WTC11 (cell line): ENCODE measurements at regions not wholly inside any gene's neighbourhood (a gene's known extent, or its start where the extent isn't known, plus 50 kb on each side); places are given as distances from the start of the nearest gene placed in this dataset.

Source experiments
- ATAC-seq: fragments of 200-7000 bp; cut with Tn5 transposase; 2 replicates; pipeline ENCODE4 v1.10.0; 2021; ENCODE audit warnings: mild to moderate bottlenecking, moderate library complexity
- CTCF ChIA-PET: fragments of 300-600 bp; sonication (Branson Sonifier 250); formaldehyde crosslinking; loops from one replicate; lab custom pipeline; 2021; ENCODE audit warnings: antibody characterized with exemption; lab: Charles Lee
- POLR2A ChIA-PET: fragments of 350-600 bp; sonication (Branson Sonifier 250); formaldehyde crosslinking; loops from one replicate; lab custom pipeline; 2021; ENCODE audit warnings: antibody characterized with exemption; lab: Charles Lee
- DNase-seq: peaks from one replicate; pipeline ENCODE4 v3.0.0; 2021; ENCODE audit warnings: low spot score
- H3K27ac Mint-ChIP-seq: 2 replicates; pipeline ENCODE4 v1.8.0; 2021; ENCODE audit warnings: mixed read lengths
- H3K27me3 Mint-ChIP-seq: 2 replicates; pipeline ENCODE4 v1.8.0; 2021; ENCODE audit warnings: low read depth, mild to moderate bottlenecking, moderate library complexity, mixed read lengths
- H3K36me3 Mint-ChIP-seq: 2 replicates; pipeline ENCODE4 v1.8.0; 2021; ENCODE audit warnings: mixed read lengths
- H3K4me1 Mint-ChIP-seq: 2 replicates; pipeline ENCODE4 v1.8.0; 2022; ENCODE audit warnings: mixed read lengths
- H3K4me3 Mint-ChIP-seq: 2 replicates; pipeline ENCODE4 v1.8.0; 2021; ENCODE audit warnings: mild to moderate bottlenecking, moderate library complexity, mixed read lengths
- H3K9me3 Mint-ChIP-seq: 2 replicates; pipeline ENCODE4 v1.8.0; 2021; ENCODE audit warnings: mixed read lengths
- ATF2 ChIP-seq: sonication (generic); formaldehyde crosslinking; IDR thresholded peaks from 2 replicates; pipeline ENCODE4 v1.8.1; 2022; ENCODE audit warnings: low read depth, missing genetic modification reagents, borderline replicate concordance
- ATF3 ChIP-seq: sonication (generic); formaldehyde crosslinking; conservative IDR thresholded peaks from 2 replicates; pipeline ENCODE4 v1.8.1; 2022; ENCODE audit warnings: mild to moderate bottlenecking, missing genetic modification reagents
- CREB1 ChIP-seq: sonication (generic); formaldehyde crosslinking; IDR thresholded peaks from 2 replicates; pipeline ENCODE4 v1.8.0; 2023; ENCODE audit warnings: mild to moderate bottlenecking, missing genetic modification reagents
- ETV6 ChIP-seq: sonication (generic); formaldehyde crosslinking; IDR thresholded peaks from 2 replicates; pipeline ENCODE4 v1.8.1; 2022; ENCODE audit warnings: mild to moderate bottlenecking, missing genetic modification reagents
- FOXJ3 ChIP-seq: sonication (generic); formaldehyde crosslinking; IDR thresholded peaks from 2 replicates; pipeline ENCODE4 v1.9.0; 2021; ENCODE audit warnings: missing genetic modification reagents, mild to moderate bottlenecking, borderline replicate concordance
- HMGA2 ChIP-seq: fragments of 250-450 bp; sonication (Bioruptor Pico); IDR thresholded peaks from 2 replicates; pipeline ENCODE4 v1.4.0; 2021; ENCODE audit warnings: mild to moderate bottlenecking, moderate library complexity
- NFE2L1 ChIP-seq: sonication (generic); formaldehyde crosslinking; IDR thresholded peaks from 2 replicates; pipeline ENCODE4 v1.8.1; 2023; ENCODE audit warnings: missing genetic modification reagents
- NR2C2 ChIP-seq: sonication (generic); formaldehyde crosslinking; IDR thresholded peaks from 2 replicates; pipeline ENCODE4 v1.8.0; 2022; ENCODE audit warnings: mild to moderate bottlenecking, missing genetic modification reagents
- PREB ChIP-seq: sonication (generic); formaldehyde crosslinking; IDR thresholded peaks from 2 replicates; pipeline ENCODE4 v1.8.1; 2022; ENCODE audit warnings: mild to moderate bottlenecking, missing genetic modification reagents, moderate library complexity, borderline replicate concordance
- ZNF121 ChIP-seq: sonication (generic); formaldehyde crosslinking; IDR thresholded peaks from 2 replicates; pipeline ENCODE4 v1.8.0; 2023; ENCODE audit warnings: missing genetic modification reagents
- ZNF219 ChIP-seq: sonication (generic); formaldehyde crosslinking; IDR thresholded peaks from 2 replicates; pipeline ENCODE4 v1.8.0; 2023; ENCODE audit warnings: missing genetic modification reagents, mild to moderate bottlenecking, borderline replicate concordance
- ZNF232 ChIP-seq: sonication (generic); formaldehyde crosslinking; IDR thresholded peaks from 2 replicates; pipeline ENCODE4 v1.8.0; 2022; ENCODE audit warnings: mild to moderate bottlenecking, missing genetic modification reagents
- ZNF263 ChIP-seq: sonication (generic); formaldehyde crosslinking; IDR thresholded peaks from 2 replicates; pipeline ENCODE4 v1.8.1; 2022; ENCODE audit warnings: low read depth, mild to moderate bottlenecking, moderate library complexity, missing genetic modification reagents
- ZNF396 ChIP-seq: fragments of 250-450 bp; sonication (Bioruptor Pico); IDR thresholded peaks from 2 replicates; pipeline ENCODE4 v1.8.0; 2021; ENCODE audit warnings: mild to moderate bottlenecking, moderate library complexity, borderline replicate concordance
- ZNF423 ChIP-seq: fragments of 250-450 bp; sonication (Bioruptor Pico); IDR thresholded peaks from 2 replicates; pipeline ENCODE4 v2.1.2; 2022; ENCODE audit warnings: mild to moderate bottlenecking, moderate library complexity
- ZSCAN18 ChIP-seq: fragments of 250-450 bp; sonication (Bioruptor Pico); IDR thresholded peaks from 2 replicates; pipeline ENCODE4 v2.1.2; 2022; ENCODE audit warnings: mild to moderate bottlenecking, moderate library complexity
- TF ChIP-seq, protein P1 (sequence below): sonication (generic); formaldehyde crosslinking; IDR thresholded peaks from 2 replicates; pipeline ENCODE4 v1.8.1; 2023; ENCODE audit warnings: mild to moderate bottlenecking, missing genetic modification reagents, borderline replicate concordance
- TF ChIP-seq, protein P2 (sequence below): sonication (generic); formaldehyde crosslinking; IDR thresholded peaks from 2 replicates; pipeline ENCODE4 v1.8.1; 2022; ENCODE audit warnings: mild to moderate bottlenecking, moderate library complexity, missing genetic modification reagents
- TF ChIP-seq, protein P3 (sequence below): sonication (generic); formaldehyde crosslinking; IDR thresholded peaks from 2 replicates; pipeline ENCODE4 v1.8.0; 2023; ENCODE audit warnings: mild to moderate bottlenecking, missing genetic modification reagents

DNA sequence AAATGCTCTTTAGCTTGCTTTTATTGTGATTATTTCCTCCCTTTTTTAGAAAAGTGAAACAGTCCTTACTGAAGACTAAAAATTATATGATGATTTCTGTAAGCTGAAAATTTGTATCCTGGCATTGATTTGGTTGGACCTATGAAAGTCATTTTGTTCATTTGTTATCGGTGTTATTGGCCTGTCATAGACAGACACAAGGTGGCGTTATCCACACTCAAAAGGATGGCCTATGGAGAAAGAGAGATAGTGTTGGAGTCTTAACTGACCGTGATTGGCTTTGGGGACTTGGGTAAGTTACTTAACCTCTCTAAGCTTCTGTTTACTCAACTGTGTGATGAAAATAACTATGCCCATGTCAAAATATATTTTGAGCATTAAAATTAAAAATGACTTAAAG is 203.6 kb upstream of the CHODL start (continued):
- TF ChIP-seq ZSCAN18 (CRISPR knock-in tag), result no peak
- TF ChIP-seq CREB1 (CRISPR knock-in tag), result no peak
- no peak for TF ChIP-seq ZNF232 (CRISPR knock-in tag)
- no peak for TF ChIP-seq ATF2
- TF ChIP-seq ZNF423, result no peak

GRCh38 chr21:18030248-18030647 is 211.1 kb upstream of the C21orf91 start:
- Mint-ChIP-seq H3K27me3 (no peaks in the 10 kb centered on the region), H3K4me3 (no peak overlapping the region), H3K9me3 (peaks cover 4% of the 10 kb centered on the region), H3K36me3 (no peaks in the 10 kb centered on the region), H3K27ac (no peak overlapping the region), H3K4me1 (peaks cover 8% of the 10 kb centered on the region)
- ChIA-PET CTCF (interaction anchor here (2.6 kb wide), 1 partner anchor 10 kb away, joined by 9 read pairs; no protein-coding TSS in a partner anchor), POLR2A (no interaction called here)
- no peak for ATAC-seq
- DNase-seq, result no peak
- no peak for TF ChIP-seq ATF3 (CRISPR knock-in tag)
- TF ChIP-seq, protein P1, sequence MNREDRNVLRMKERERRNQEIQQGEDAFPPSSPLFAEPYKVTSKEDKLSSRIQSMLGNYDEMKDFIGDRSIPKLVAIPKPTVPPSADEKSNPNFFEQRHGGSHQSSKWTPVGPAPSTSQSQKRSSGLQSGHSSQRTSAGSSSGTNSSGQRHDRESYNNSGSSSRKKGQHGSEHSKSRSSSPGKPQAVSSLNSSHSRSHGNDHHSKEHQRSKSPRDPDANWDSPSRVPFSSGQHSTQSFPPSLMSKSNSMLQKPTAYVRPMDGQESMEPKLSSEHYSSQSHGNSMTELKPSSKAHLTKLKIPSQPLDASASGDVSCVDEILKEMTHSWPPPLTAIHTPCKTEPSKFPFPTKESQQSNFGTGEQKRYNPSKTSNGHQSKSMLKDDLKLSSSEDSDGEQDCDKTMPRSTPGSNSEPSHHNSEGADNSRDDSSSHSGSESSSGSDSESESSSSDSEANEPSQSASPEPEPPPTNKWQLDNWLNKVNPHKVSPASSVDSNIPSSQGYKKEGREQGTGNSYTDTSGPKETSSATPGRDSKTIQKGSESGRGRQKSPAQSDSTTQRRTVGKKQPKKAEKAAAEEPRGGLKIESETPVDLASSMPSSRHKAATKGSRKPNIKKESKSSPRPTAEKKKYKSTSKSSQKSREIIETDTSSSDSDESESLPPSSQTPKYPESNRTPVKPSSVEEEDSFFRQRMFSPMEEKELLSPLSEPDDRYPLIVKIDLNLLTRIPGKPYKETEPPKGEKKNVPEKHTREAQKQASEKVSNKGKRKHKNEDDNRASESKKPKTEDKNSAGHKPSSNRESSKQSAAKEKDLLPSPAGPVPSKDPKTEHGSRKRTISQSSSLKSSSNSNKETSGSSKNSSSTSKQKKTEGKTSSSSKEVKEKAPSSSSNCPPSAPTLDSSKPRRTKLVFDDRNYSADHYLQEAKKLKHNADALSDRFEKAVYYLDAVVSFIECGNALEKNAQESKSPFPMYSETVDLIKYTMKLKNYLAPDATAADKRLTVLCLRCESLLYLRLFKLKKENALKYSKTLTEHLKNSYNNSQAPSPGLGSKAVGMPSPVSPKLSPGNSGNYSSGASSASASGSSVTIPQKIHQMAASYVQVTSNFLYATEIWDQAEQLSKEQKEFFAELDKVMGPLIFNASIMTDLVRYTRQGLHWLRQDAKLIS (CRISPR knock-in tag), result no peak
- TF ChIP-seq NR2C2 (CRISPR knock-in tag), result no peak
- TF ChIP-seq, protein P2, sequence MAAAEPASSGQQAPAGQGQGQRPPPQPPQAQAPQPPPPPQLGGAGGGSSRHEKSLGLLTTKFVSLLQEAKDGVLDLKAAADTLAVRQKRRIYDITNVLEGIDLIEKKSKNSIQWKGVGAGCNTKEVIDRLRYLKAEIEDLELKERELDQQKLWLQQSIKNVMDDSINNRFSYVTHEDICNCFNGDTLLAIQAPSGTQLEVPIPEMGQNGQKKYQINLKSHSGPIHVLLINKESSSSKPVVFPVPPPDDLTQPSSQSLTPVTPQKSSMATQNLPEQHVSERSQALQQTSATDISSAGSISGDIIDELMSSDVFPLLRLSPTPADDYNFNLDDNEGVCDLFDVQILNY, result no peak
- TF ChIP-seq ZNF121, result no peak
- TF ChIP-seq PREB, result no peak
- TF ChIP-seq ZNF423, result no peak
- TF ChIP-seq ZNF396 (CRISPR knock-in tag), result no peak
- TF ChIP-seq HMGA2 (CRISPR knock-in tag), result no peak
- TF ChIP-seq NFE2L1, result no peak

DNA sequence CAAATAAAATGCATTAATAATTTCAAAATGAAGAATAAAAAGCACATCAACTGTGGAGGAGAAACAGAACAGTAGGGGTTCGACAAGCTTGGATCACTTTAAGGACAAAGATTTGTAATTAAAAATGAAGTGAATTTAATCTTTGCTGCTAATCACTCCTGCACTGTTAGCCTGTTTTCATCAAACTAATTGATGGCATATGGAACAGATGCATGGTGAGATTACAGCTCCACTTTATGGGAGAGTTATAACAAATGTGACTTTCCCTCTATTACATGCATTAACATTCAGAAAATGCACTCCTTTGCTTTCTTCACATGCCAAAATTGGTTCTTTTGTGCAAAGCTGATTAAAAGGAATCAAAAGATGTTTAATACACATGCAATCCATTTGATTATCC is 207.2 kb upstream of the C21orf91 start:
- DNase-seq, result no peak
- no peaks in the 10 kb centered on the region for H3K9me3 Mint-ChIP-seq
- no peak overlapping the region for H3K4me3 Mint-ChIP-seq
- no peaks in the 10 kb centered on the region for H3K27me3 Mint-ChIP-seq
- CTCF ChIA-PET, result no interaction called here
- no peaks in the 10 kb centered on the region for H3K36me3 Mint-ChIP-seq
- H3K27ac Mint-ChIP-seq, result no peak overlapping the region
- H3K4me1 Mint-ChIP-seq, result peaks cover 10% of the 10 kb centered on the region
- POLR2A ChIA-PET, result no interaction called here
- ATAC-seq, result no peak
- TF ChIP-seq ZNF232 (CRISPR knock-in tag) (no peak), FOXJ3 (CRISPR knock-in tag) (no peak), ZNF263 (no peak), ETV6 (CRISPR knock-in tag) (no peak), ZNF219 (CRISPR knock-in tag) (no peak)
- TF ChIP-seq, protein P1 (CRISPR knock-in tag), result no peak
- TF ChIP-seq, protein P3, sequence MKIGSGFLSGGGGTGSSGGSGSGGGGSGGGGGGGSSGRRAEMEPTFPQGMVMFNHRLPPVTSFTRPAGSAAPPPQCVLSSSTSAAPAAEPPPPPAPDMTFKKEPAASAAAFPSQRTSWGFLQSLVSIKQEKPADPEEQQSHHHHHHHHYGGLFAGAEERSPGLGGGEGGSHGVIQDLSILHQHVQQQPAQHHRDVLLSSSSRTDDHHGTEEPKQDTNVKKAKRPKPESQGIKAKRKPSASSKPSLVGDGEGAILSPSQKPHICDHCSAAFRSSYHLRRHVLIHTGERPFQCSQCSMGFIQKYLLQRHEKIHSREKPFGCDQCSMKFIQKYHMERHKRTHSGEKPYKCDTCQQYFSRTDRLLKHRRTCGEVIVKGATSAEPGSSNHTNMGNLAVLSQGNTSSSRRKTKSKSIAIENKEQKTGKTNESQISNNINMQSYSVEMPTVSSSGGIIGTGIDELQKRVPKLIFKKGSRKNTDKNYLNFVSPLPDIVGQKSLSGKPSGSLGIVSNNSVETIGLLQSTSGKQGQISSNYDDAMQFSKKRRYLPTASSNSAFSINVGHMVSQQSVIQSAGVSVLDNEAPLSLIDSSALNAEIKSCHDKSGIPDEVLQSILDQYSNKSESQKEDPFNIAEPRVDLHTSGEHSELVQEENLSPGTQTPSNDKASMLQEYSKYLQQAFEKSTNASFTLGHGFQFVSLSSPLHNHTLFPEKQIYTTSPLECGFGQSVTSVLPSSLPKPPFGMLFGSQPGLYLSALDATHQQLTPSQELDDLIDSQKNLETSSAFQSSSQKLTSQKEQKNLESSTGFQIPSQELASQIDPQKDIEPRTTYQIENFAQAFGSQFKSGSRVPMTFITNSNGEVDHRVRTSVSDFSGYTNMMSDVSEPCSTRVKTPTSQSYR, result no peak
